ENCODE measurements at regions not wholly inside any gene's neighbourhood (a gene's known extent, or its start where the extent isn't known, plus 50 kb on each side); places are given as distances from the start of the nearest gene placed in this dataset.

DNA sequence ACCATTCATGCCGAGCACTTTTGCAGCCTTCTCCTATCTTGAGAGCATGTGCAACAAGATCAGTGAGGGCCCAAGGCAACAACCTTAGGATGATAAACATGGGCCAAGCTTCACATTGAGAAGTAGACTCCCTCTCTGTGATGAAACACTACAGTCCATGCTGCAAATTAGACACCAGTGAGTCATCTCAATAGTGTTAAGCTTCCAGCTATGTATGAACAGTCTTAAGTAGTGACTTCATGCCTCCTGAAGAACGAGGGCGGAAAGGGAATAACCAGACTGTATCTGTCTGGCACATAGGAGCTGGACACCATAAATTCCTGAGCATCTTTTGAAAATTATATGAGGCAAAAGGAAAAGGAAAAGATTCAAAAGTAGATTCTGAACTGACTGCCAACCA lies 309.9 kb upstream of the SLITRK1 start:
- TF ChIP-seq, protein P1, sequence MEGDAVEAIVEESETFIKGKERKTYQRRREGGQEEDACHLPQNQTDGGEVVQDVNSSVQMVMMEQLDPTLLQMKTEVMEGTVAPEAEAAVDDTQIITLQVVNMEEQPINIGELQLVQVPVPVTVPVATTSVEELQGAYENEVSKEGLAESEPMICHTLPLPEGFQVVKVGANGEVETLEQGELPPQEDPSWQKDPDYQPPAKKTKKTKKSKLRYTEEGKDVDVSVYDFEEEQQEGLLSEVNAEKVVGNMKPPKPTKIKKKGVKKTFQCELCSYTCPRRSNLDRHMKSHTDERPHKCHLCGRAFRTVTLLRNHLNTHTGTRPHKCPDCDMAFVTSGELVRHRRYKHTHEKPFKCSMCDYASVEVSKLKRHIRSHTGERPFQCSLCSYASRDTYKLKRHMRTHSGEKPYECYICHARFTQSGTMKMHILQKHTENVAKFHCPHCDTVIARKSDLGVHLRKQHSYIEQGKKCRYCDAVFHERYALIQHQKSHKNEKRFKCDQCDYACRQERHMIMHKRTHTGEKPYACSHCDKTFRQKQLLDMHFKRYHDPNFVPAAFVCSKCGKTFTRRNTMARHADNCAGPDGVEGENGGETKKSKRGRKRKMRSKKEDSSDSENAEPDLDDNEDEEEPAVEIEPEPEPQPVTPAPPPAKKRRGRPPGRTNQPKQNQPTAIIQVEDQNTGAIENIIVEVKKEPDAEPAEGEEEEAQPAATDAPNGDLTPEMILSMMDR (IDR thresholded peaks at IDR 0.05; ENCODE audit: insufficient read depth, low read length), result no peak
- TF ChIP-seq GABPA (IDR thresholded peaks at IDR 0.05; ENCODE audit: low read depth), result no peak
